Head of caudate nucleus (tissue), 42 donors: ENCODE measurements at regions not wholly inside any gene's neighbourhood (a gene's known extent, or its start where the extent isn't known, plus 50 kb on each side); places are given as distances from the start of the nearest gene placed in this dataset.
"Not testable (repeated sequence)": the region's sequence is repeated elsewhere in the genome, so short reads cannot be mapped to it uniquely, and the experiment has no call there.

Experiments used
- DNase-seq, 42 donors: peaks; one replicate each; pipeline versions ENCODE4 v3.0.0 to v3.0.0-alpha.2; 2020 to 2021; ENCODE audit warnings: mixed read lengths in 7 of 42
- intact Hi-C: fragments of 100-400 bp; cut with DNase I; formaldehyde crosslinking; loops from one replicate; pipeline ENCODE4 v1.15.0; 2022

GRCh38 chr11:130650456-130651030 lies 202.1 kb downstream of the ADAMTS15 start:
- intact Hi-C loops = no loop called here
- no peak for DNase-seq

DNA sequence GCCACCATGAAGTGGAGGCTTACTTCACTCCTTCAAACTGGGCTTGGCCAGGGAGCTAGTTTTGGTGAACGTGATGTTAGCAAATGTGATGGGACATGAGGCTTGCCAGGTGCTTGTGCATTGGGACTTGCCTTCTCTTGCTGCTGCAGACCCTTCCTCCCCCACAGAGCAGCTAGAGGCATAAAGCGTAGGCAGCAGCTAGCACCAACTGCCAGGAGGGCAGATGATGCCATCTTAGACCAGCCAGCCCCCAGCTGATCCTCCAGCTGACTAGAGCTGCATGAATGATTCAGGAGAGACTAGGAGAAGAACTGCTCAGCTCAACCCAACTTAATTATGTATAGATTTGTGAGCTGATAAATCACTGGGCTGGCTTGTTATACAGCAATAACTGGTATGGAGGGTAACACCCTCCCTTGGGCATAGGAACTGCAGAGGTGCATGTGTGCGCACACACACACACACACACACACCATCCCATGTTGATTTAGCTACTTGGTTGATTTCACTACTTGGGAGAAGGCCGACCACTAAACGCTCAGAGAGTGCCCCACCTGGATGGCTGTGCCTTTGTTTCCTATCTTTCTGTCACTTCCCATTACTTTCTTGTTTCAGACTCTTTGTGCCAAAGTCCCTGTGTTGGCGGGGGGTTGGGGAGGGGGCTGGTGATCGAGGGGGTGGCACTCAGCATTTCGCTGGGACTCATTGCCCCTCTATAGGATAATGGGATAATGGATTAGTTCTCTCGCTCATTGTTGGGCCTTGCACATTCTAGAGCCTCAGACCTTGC lies 202.8 kb downstream of the ADAMTS15 start:
- peak in 2 of 42 donors; percentile 9 to 19 for DNase-seq
- intact Hi-C loops = no loop called here

- intact Hi-C loops = no loop called here
- DNase-seq = peak in 1 of 42 donors; percentile 21
These were observed 204.4 kb downstream of the ADAMTS15 start for GRCh38 chr11:130652671-130653335.

GRCh38 chr11:130653838-130654636 lies 205.6 kb downstream of the ADAMTS15 start:
- intact Hi-C loops = no loop called here
- peak in 26 of 42 donors; percentile 10 to 63 (median 32) for DNase-seq

- DNase-seq = no peak
- intact Hi-C loops = no loop called here
These were observed 206.9 kb downstream of the ADAMTS15 start for GRCh38 chr11:130655300-130655699.

- peak in 14 of 42 donors; percentile 13 to 55 (median 32) for DNase-seq
- intact Hi-C loops = loop anchor here (10.0 kb wide), 1 partner anchor 232 kb away; no protein-coding TSS in a partner anchor
These were observed 218.4 kb downstream of the ADAMTS15 start for GRCh38 chr11:130666781-130667251.

GRCh38 chr11:130668751-130669150 lies 220.3 kb downstream of the ADAMTS15 start:
- intact Hi-C loops = loop anchor here (10.0 kb wide), 1 partner anchor 234 kb away; no protein-coding TSS in a partner anchor

GRCh38 chr11:130670200-130670599 lies 221.8 kb downstream of the ADAMTS15 start:
- no peak for DNase-seq
- intact Hi-C loops = no loop called here

More at GRCh38 chr11:130668751-130669150, 220.3 kb downstream of the ADAMTS15 start:
- DNase-seq = no peak

GRCh38 chr11:130671801-130672700 lies 223.6 kb downstream of the ADAMTS15 start:
- peak in 12 of 42 donors; percentile 12 to 51 (median 19) for DNase-seq
- intact Hi-C loops = no loop called here

GRCh38 chr11:130672911-130673310 lies 224.5 kb downstream of the ADAMTS15 start:
- no peak for DNase-seq
- intact Hi-C loops = no loop called here

DNA sequence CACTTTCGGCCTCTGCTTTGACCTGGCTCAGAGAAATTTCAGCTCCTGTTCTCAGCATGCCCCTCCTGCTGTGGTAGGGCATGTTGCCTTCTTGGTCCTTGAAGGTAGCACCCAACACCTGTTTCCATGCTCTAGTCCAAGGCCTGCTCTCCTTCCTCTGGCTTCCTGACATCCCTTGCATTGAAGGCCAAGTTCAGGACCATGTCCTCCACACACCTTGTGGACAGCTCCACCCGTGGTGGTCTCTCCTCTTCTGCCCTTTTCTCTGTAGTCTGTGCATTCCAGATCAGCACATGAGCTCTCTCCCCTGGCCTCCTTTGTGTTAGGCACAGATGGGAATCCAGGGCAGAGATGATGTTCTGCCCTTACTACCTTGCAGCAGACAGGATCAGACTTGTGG lies 225.3 kb downstream of the ADAMTS15 start:
- no peak for DNase-seq
- intact Hi-C loops = no loop called here

DNA sequence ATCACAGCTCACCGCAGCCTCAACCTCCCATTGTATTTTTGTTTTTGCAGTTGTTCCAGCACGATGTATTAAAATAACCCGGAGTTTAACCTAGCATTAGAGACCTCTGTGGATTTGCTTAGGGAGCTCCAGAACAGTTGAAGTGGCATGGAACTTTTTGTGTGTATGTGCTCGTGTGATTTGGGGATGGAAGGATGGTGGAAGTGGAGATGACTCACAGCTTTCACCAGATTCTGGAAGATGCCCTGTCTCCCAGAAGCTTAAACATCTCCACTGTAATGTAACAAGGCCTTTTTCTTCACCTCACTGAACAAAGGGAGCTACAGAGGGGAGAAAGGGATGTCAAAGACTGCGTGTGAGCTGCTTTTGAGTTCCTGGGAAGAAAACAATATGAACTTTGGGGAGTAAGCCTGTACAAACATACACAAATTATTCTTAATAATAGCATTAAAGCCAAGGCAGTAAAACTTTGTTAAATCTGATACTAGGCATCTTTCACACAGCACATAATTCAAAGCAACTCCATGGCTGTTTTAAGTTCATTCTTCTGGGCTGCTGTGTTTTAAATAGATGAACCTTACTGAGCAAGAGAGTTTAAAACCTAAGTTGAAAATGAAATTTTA lies 226.4 kb downstream of the ADAMTS15 start:
- intact Hi-C loops = no loop called here
- no peak for DNase-seq

DNA sequence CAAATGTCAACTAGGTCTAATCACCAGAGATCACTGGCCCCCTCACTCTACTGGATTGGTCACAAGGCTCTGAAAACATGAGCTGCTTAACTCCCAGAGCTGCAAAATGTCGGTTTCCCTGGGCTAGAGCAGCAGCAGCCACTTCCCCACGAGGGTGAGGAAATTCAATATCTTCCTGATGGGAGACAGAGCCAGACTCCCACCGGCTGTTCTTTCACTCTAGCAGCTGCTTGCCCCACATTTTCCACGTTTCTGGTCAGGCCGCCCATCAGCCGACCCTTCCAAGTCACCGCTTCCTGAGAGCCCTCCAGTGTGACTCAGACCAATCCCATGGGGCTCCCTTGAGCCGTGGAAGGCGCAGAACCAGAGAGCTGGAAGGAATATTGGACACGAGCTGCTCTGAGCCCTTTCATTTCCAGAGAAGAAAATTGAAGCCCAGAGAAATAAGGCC lies 227.0 kb downstream of the ADAMTS15 start:
- DNase-seq = no peak

GRCh38 chr11:130675917-130676316 lies 227.5 kb downstream of the ADAMTS15 start:
- intact Hi-C loops = no loop called here
- no peak for DNase-seq

More for the DNA sequence above, 227.0 kb downstream of the ADAMTS15 start:
- intact Hi-C loops = no loop called here

DNA sequence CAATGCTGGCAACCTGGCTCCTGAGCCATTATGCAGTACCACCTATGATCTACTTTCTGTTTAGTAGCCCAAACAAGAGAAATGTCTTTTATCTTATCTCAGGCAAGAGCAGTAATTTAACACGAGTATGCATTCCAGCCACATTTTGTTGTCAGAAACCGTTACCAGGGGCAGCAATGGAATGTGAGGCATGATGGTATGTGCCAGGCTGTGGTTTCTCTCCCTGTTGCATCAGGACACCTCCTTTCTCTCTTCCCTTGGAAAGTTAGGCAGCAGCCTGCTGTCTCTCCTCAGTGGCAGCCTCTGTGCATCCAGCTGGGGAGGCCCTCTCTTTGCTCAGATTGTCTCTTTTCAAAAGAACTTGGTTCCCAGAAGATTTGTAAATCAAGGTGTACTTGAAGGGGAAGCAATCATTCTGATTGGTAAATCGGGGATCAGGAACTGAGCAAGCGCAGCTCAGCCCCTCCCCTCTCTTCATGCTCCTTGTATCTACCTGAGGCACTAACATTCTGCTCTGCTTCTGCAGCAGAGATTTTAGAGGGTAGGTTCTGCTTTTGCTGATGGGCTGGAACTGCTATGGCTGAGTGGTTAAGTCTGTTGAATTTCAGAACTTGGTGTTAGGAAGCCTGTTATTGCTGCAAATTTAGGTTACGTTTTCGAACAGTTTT lies 229.2 kb downstream of the ADAMTS15 start:
- intact Hi-C loops = no loop called here
- no peak for DNase-seq

DNA sequence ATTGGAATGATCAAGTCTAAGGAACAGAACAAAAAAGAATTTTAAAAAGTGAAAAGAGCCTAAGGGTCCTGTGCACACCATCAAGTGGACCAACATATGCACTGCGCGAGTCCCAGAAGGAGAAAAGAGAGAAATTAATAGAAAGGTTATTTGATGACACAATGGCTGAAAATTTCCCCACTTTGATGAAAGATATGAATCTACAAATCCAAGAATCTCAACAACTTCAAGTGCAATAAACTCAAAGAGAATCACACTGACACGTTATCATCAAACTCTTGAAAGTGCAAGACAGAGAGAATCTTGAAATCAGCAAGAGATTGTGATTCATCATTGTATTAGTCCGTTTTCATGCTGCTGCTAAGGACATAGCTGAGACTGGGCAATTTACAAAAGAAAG lies 230.8 kb downstream of the ADAMTS15 start:
- intact Hi-C loops = no loop called here
- no peak for DNase-seq

GRCh38 chr11:130682471-130682870 lies 233.8 kb downstream of the SNX19 start:
- intact Hi-C loops, DNase-seq: not testable (repeated sequence)
